A549 (cell line): ENCODE measurements at regions not wholly inside any gene's neighbourhood (a gene's known extent, or its start where the extent isn't known, plus 50 kb on each side); places are given as distances from the start of the nearest gene placed in this dataset.

Source experiments
- CBX8 ChIP-seq: fragments of 200-600 bp; sonication (generic); IDR thresholded peaks from 2 replicates; pipeline ENCODE4 v1.6.1; 2016
- CEBPB ChIP-seq, 2 experiments: fragments of >200 bp in 1 of 2; sonication (Bioruptor Twin) in 1 of 2; formaldehyde crosslinking in 1 of 2; IDR thresholded peaks; 2 replicates each; pipeline ENCODE4 v1.6.1; 2012 to 2016
- CHD2 ChIP-seq: fragments of 150-350 bp; IDR thresholded peaks from 2 replicates; pipeline ENCODE4 v1.6.1; 2014; ENCODE audit warnings: low read length; ENCODE audit not compliant: partially characterized antibody
- CHD4 ChIP-seq: fragments of 200-600 bp; sonication (generic); IDR thresholded peaks from 2 replicates; pipeline ENCODE4 v1.6.1; 2016; ENCODE audit warnings: antibody characterized with exemption, mild to moderate bottlenecking, borderline replicate concordance
- JUN ChIP-seq, 2 experiments: fragments of >200 bp; sonication (Bioruptor Twin); formaldehyde crosslinking; IDR thresholded peaks; 2 replicates in 1 of 2; 3 replicates in 1 of 2; pipeline ENCODE4 v1.6.1; 2016 to 2017
- MAX ChIP-seq: IDR thresholded peaks from 2 replicates; pipeline ENCODE4 v1.6.1; 2012
- MYC ChIP-seq: IDR thresholded peaks from 2 replicates; pipeline ENCODE4 v1.6.1; 2012; ENCODE audit warnings: mild to moderate bottlenecking, inconsistent platforms, low read length, improper control_type of control experiment, borderline replicate concordance
- POLR2A ChIP-seq: IDR thresholded peaks from 2 replicates; pipeline ENCODE4 v1.6.1; 2012; ENCODE audit warnings: mild to moderate bottlenecking, low read length
- RAD21 ChIP-seq, 2 experiments: fragments of >200 bp in 1 of 2; sonication (Bioruptor Twin) in 1 of 2; formaldehyde crosslinking in 1 of 2; IDR thresholded peaks in 1 of 2; conservative IDR thresholded peaks in 1 of 2; 2 replicates in 1 of 2; 3 replicates in 1 of 2; pipeline ENCODE4 v1.6.1; 2012 to 2018; ENCODE audit warnings: inconsistent platforms in 1 of 2
- RFX5 ChIP-seq: fragments of 450-650 bp; IDR thresholded peaks from 2 replicates; pipeline ENCODE4 v1.7.1; 2014; ENCODE audit warnings: antibody characterized with exemption, mild to moderate bottlenecking, moderate library complexity
- SMC3 ChIP-seq: fragments of >200 bp; sonication (Bioruptor Twin); formaldehyde crosslinking; IDR thresholded peaks from 3 replicates; pipeline ENCODE4 v1.6.1; 2018; ENCODE audit warnings: inconsistent platforms
- TP53 ChIP-seq: fragments of 250-450 bp; sonication (Bioruptor Pico); IDR thresholded peaks from 2 replicates; pipeline ENCODE4 v1.5.0; 2021; ENCODE audit warnings: mild to moderate bottlenecking, moderate library complexity
- TF ChIP-seq, protein P1 (sequence below): fragments of >200 bp; sonication (Bioruptor Twin); formaldehyde crosslinking; IDR thresholded peaks from 3 replicates; pipeline ENCODE4 v1.5.1; 2016
- TF ChIP-seq, protein P2 (sequence below): fragments of 450-650 bp; IDR thresholded peaks from 2 replicates; pipeline ENCODE4 v1.6.1; 2014; ENCODE audit warnings: antibody characterized with exemption

GRCh38 chr17:14875557-14876412 lies 389.3 kb downstream of the PMP22 start:
- TF ChIP-seq, protein P1, sequence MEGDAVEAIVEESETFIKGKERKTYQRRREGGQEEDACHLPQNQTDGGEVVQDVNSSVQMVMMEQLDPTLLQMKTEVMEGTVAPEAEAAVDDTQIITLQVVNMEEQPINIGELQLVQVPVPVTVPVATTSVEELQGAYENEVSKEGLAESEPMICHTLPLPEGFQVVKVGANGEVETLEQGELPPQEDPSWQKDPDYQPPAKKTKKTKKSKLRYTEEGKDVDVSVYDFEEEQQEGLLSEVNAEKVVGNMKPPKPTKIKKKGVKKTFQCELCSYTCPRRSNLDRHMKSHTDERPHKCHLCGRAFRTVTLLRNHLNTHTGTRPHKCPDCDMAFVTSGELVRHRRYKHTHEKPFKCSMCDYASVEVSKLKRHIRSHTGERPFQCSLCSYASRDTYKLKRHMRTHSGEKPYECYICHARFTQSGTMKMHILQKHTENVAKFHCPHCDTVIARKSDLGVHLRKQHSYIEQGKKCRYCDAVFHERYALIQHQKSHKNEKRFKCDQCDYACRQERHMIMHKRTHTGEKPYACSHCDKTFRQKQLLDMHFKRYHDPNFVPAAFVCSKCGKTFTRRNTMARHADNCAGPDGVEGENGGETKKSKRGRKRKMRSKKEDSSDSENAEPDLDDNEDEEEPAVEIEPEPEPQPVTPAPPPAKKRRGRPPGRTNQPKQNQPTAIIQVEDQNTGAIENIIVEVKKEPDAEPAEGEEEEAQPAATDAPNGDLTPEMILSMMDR: no peak
- TF ChIP-seq MAX: no peak
- TF ChIP-seq CEBPB (IDR thresholded peaks at IDR 0.05): no peak
- no peak for TF ChIP-seq JUN (IDR thresholded peaks at IDR 0.05)
- TF ChIP-seq, protein P2, sequence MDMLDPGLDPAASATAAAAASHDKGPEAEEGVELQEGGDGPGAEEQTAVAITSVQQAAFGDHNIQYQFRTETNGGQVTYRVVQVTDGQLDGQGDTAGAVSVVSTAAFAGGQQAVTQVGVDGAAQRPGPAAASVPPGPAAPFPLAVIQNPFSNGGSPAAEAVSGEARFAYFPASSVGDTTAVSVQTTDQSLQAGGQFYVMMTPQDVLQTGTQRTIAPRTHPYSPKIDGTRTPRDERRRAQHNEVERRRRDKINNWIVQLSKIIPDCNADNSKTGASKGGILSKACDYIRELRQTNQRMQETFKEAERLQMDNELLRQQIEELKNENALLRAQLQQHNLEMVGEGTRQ: no peak
- TF ChIP-seq CHD4: no peak
- TF ChIP-seq POLR2A: no peak
- TF ChIP-seq MYC: no peak
- TF ChIP-seq CBX8: no peak
- TF ChIP-seq TP53 (CRISPR knock-in tag): no peak
- no peak for TF ChIP-seq SMC3
- TF ChIP-seq RFX5: no peak
- TF ChIP-seq CHD2: no peak
- no peak for TF ChIP-seq RAD21 (conservative IDR thresholded peaks at IDR 0.05 in 1 of 2, IDR thresholded peaks at IDR 0.05 in 1 of 2)
